Muscle of leg (tissue), 3 donors: ENCODE measurements at regions not wholly inside any gene's neighbourhood (a gene's known extent, or its start where the extent isn't known, plus 50 kb on each side); places are given as distances from the start of the nearest gene placed in this dataset.

Source experiments
- DNase-seq: peaks from one replicate; pipeline ENCODE4 v3.0.0; 2013
- H3K27ac ChIP-seq: one replicate; pipeline ENCODE4 v1.5.1; 2013; ENCODE audit warnings: mild to moderate bottlenecking, low read length, control low read depth
- H3K27me3 ChIP-seq: one replicate; pipeline ENCODE4 v1.6.1; 2013; ENCODE audit warnings: low read length; ENCODE audit not compliant: control insufficient read depth, insufficient read depth
- H3K36me3 ChIP-seq: one replicate; pipeline ENCODE4 v1.6.1; 2013; ENCODE audit warnings: low read length; ENCODE audit not compliant: control insufficient read depth, insufficient read depth
- H3K4me1 ChIP-seq: one replicate; pipeline ENCODE4 v1.6.1; 2013; ENCODE audit warnings: low read length; ENCODE audit not compliant: control insufficient read depth, insufficient read depth
- H3K4me3 ChIP-seq: one replicate; pipeline ENCODE4 v1.5.1; 2013; ENCODE audit warnings: low read length, control low read depth
- H3K9me3 ChIP-seq: replicated peaks from 2 replicates; pipeline ENCODE4 v1.6.1; 2013; ENCODE audit warnings: low read depth, low read length; ENCODE audit not compliant: control insufficient read depth
- WGBS: methylation state at CpG from one replicate; pipeline ENCODE4 v1.1.5; 2013; ENCODE audit warnings: missing lambda C conversion rate; ENCODE audit not compliant: insufficient coverage; 5-methylcytosine and 5-hydroxymethylcytosine counted together

DNA sequence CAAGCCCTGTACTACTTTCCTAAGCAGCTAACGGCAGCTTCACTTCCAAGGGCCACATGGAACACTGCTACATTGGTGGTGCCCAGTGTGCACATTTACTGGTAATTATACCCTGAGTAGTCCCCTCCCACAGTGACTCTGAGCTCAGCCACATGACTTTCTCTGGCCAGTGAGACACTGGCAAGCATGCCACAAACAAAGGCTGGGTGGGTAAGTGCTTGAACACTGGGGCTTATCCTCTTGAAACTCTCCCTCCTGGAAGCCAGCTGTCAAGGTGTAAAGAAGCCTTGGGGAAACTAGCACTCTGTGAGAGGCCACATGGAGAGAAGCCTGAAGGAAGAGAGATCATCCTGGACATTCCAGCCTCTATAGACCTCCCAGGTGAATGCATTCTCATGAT is 54.4 kb upstream of the DRD2 start:
- 73% methylated on average over 1 of the region's 1 CpG for WGBS
- no peak for DNase-seq
- Histone ChIP-seq H3K4me3 (no peak overlapping the region), H3K9me3 (no peaks in the 10 kb centered on the region), H3K27ac (no peak overlapping the region), H3K4me1 (peaks cover 4% of the 10 kb centered on the region), H3K36me3 (no peaks in the 10 kb centered on the region), H3K27me3 (peaks cover 14% of the 10 kb centered on the region)

DNA sequence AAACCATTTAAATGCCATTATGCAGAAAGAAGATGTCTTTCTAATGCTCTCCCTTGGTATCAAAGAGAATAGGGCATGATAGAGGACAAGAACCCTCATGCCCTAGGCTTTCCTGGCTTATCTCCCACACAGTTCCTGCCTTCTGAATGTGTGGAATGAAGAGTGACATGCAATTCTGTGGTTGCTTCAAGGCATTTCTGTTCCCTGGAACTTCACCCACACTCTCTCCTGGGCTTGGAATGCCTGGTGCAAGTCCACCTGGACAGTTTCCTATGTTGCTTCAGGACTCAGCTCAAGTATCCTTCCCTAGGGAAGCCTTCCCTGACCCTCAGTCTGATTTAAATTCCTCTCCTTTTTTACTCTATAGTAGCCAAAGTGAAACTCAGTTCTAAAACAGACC is 53.8 kb upstream of the DRD2 start:
- Histone ChIP-seq H3K4me1 (peaks cover 4% of the 10 kb centered on the region), H3K4me3 (no peak overlapping the region), H3K36me3 (no peaks in the 10 kb centered on the region), H3K27me3 (peaks cover 14% of the 10 kb centered on the region), H3K9me3 (no peaks in the 10 kb centered on the region), H3K27ac (no peak overlapping the region)
- no peak for DNase-seq

DNA sequence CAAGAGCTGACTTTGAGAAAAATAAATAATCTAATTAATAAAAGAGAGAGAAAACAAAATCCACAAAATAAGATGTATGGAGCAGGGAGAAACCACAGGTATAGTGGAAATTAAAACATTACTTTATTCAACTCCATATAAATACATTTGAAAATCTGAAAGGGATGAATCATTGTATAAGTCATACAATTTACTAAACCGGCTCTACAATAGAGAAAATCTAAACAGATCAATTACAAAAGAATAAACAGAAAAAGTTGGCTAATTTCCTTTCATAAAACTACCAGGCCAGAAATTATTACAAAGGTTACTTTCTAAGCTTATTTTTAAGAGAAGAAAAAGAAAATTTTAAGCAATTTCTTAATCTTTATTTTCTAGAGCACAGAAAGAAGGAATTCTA is 51.3 kb upstream of the DRD2 start:
- Histone ChIP-seq H3K27ac (no peak overlapping the region), H3K9me3 (no peaks in the 10 kb centered on the region), H3K27me3 (peaks cover 4% of the 10 kb centered on the region), H3K4me3 (no peak overlapping the region), H3K36me3 (no peaks in the 10 kb centered on the region), H3K4me1 (peaks cover 4% of the 10 kb centered on the region)
- no peak for DNase-seq
- no CpG with 5 or more reads among the region's 1 CpG for WGBS
